ENCODE measurements at regions not wholly inside any gene's neighbourhood (a gene's known extent, or its start where the extent isn't known, plus 50 kb on each side); places are given as distances from the start of the nearest gene placed in this dataset.

DNA sequence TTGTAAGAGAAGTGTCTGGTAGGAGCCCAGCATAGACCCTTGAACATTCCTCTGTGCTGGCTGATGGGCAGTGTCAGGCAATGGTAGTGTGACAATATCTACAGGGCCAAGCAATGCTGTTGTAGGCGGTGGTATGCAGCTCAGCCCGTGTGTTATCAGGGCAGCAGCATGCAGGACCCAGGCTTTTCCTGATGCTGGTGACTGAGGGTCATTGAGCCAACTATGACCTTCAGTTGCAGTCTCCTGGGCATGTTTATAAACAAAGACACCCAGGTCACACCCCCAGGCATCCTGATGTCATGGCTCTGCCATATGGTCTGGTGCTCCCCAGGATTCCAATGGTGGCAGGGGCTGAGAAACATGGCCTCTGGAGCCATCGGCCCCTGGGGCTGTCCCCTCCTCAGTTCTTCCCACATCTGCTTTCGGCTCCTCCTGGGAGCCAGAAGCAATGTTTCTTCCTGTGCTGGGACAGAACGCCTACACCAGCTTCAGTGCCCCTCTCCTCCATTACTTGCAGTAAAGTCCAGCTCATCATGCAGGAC, 518.0 kb upstream of the HS6ST1 start:
- no peak for DNase-seq

DNA sequence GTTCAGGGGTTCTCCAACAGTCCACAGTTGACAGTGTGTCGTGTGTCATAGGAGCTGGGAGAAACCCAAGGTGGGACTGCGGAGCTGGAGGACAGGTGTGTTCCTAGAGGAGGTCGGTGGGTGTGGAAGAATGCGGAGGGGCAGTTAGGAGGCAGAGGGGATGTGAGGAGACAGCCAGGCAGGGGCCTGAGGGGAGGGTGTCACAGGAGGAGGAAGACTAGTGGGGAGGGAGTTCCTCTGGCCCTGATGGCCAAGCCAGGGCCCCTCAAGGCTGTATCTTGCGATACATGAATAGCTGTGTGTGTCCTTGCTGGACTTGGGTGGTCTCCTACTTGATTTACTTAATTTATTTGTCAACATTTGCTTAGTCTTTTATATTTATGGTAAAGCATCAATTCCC, 519.6 kb upstream of the HS6ST1 start:
- DNase-seq, result no peak

DNA sequence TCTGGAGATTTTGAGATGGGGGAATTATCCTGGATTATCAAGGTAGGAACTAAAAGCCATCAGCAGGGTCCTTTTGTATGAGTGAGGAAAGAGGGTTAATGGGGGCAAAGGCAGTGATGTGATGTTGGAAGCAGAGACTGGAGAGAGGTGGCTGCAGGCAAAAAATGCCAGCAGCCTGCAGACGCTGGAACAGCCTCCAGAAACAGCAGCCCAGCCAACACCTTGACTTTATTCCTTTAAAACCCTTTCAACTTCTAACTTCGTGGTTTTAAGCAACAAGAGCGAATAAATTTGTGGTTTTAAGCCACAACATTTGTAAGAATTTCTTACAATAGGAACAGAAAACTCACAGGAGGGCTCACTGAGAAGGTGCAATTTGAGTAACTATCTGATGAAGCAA, 523.1 kb upstream of the HS6ST1 start:
- no peak for DNase-seq

DNA sequence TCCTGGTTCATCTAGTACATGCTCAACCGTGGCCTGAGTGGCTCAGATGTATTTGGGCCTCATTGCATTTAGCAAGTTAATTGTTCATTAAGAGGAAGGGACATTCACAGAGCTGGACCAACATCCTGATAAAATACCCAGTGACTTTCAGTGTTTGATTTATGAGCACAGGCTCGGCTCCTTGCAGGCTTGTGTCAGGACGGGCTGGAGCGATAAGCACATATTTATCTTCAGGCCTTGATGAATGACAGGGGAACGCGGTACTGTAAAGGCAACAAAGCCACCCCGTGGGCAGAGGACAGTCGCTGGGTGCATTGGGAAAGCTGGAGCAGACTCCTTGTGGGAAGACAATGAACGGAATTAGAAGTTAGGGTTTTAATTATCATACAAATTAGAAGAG, 548.6 kb upstream of the HS6ST1 start:
- no peak for DNase-seq

DNA sequence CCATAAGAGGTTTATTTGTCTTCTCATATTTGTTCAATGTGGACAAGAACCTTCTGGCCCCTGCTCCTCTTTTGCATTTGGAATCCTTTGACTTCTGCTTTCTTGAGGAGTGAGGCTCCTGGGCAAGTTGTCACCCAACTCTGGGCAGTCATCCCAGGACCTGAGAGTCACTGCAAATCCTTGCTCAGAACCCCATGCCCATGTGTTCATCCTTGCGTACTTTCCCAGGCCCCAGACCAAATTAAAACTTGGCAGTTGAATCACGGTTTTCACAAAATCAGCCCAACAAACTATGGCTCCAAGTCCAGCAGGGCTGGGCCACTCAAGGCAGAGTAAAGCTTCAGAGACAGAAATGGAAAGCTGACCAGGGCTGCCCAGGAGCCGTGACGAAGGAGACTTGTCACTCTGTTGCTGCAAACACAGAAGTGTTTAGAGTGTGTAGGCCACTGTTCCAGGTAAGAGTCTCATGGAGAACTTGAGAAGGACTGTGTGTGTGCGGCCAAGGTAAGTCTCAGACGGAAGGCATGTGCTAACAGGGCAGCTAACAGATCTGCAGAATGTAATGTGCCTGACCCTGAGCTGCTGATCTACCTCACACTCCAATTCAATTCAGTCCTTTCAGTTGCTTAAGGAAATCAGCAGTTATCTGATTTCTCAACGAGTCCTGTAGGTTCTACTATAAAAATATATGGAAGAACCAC, 549.4 kb upstream of the HS6ST1 start:
- no peak for DNase-seq

DNA sequence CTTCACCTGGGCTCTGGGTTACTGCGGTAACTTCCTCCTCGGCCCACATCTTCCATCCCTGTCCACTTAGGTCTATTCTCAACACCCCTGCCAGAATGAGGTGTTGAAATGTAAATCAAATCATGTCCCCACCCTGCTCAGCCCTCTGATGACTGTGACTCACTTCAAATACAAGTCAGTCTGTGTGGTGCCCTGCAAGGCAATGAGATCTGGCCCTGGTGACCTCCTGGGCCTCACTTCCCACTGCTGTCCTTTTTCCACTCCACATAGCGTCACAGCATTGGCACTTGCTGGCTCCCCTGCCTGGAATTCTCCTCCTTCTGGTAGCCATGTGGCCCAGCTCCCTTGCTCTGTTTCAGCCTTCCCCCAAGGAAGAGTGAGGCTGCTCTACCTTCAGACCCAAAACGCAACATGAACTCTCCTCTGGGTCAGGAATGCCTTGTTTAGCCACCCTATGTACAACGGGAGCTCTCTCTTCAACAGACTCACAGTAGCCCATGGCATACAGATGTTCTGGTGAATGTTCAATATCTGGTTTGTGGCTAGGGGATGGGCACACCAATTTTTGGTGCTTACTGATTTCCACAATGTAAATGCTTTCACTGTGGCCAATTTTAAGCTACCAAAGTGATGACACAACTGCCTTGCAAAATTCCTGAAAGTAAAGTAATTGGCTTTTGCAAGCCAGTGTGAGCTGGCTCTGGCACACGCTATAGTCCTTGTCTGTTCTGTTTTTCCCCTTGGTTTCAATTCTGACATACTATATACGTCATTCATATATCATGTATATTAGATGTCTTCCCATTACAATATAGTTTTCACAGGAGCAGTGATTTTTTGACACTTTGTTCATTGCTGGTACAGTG, 550.3 kb upstream of the HS6ST1 start:
- no peak for DNase-seq

DNA sequence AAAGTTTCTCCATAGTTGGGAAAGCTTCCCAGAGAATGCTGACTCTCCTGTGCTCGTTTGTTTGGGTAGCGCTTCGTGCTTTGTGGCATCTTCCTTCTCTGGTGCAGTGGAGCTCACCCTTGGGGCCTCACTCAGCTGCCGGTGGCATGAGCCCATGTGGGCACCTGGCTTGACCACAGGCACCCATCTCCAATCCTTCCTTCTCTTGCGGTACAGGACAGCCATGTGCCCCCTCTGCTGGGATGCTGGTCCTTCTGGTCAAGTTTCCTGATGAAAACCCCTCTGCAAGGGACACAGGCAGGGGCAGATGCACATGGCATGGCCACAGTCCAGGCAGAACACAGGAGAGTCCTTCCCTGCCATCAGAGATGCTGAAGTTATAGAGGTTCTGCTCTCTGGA, 555.9 kb upstream of the HS6ST1 start:
- DNase-seq, result no peak

DNA sequence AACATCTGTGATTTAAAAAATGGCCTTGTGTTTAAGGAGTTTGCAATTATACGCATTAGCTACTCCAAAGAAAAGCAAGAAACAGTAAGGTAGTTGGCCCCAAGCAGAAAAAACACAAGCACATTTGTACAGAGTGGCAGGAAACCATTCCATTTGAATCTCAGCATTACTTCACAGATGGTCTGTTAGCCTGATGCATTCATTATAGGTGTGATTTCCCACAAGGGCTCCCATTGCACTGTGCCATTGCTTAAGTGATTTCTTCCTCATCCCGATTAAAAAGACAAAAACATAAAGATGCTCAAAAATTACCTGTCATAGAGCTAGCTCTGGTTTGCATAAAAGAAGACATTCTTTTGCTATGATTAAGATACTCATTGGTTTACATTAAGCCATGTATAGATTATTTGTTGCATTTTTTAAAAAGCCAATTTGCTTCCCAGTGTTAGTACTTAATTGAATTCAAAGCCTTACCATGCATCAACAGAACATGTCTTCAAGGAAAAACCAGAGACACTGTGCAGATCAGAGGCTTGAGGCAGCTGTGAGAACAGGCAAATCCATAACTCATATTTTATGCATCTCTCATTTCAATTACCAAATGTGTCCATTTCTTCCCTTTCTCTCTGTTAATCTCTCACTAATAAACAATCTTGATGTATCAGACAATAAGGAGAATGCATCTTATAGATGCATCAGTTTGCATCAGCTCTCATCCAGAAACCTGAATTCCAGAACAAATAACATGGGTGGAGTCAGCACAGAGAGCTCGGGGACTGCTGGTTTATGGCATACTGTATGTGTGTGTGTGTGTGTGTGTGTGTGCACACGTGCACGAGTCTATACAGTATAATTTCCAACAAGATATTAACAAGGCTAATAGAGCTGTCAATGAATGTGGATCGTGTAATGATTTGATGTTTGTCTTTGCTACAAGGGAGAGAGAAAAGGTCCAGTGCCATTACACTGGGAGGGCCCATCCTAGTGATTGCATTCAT, 558.6 kb upstream of the HS6ST1 start:
- DNase-seq, result no peak

DNA sequence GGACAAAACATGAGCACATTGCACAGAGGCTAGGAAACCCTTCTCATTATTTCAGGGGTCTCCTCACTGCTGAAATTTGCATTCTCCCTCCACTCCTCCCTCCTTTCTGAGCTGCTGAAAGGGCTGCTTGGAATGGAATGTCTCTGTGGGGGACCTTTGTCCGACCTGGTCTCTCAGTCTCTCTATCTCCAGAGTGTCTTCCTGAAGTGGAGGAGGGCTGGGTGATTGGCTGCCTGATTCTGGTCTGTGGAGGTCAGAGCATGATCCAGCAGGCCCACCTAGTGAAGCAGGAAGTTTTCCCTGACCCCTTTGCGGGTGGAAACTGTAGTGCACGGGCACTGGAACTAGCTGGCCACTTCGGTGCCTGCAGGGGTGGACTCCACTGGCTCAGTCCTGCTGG, 560.5 kb upstream of the HS6ST1 start:
- DNase-seq, result no peak

DNA sequence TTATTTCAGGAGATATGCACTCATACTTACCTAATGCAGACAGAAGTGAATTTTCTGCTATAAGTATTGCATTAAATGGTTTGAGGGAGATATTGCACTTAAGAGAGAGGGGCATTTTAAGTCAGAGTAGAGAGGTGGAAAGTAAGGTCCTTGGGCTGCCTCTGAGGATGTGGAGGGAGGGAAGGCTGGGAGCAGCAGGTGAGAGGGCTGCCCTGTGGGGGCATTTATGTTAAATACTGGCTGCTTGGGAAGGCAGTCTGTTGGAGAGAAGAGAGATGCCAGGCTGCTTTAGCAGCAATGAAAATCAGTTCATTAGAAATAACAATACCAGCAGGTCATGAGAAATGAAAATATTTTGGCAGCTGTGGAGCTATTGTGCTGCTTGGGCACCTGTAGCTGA, 576.2 kb upstream of the HS6ST1 start:
- DNase-seq, result no peak

DNA sequence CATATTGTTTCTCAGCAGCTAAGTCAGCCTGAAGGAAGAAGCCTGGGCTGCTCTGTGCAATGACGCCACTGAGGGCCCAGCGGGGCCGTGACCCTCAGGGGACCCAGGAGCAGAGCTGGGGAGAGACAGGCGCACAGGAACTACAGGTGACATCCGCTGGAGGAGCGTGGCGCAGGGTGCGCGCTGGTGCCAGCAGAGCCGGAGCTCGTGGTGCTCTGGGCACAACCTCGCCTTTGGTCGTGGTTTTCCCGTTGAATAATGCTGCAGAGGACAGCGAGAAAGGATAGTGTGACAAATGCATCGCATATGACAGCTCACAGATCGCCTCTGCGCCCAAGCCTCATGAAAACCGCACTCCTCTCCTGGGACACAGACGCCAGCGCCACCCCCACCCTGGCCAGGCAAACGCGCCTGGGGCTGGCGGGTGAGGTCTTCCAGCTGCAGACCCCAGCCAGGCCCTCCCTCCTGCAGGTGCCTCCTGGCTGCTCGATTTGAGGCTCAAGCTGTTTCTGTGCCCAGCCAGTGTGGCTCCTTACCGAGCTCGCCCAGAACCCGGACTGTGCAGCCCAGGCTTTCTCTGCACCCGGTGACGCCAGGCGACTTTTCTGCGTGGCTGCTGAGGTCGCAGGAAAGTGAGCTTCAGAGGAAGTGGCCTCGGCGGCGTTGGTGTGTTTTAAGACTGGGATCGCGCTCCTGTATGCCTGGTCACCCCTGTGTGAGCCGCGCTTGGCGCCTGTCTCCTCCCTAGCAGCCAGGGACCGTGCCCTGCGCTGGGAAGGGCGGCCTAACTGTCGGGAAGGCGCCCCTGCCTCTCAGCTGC, 583.1 kb upstream of the HS6ST1 start:
- no peak for DNase-seq

DNA sequence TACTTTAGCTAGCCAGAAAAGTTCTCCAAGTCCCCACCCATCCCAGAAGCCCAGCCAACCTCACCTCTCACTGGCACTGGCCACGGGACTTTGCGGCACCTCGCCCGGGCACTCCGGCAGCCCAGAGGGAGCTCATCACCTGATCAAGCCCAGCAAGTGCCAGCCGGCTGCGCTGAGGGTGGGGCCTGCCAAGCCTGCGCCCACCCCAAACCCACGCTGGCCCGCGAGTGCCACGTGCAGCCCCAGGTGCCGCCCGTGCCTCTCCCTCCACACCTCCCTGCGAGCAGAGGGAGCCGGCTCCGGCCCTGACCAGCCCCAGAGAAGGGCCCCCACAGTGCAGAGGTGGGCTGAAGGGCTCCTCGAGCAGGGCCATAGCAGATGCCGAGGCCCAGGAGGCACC, 585.0 kb upstream of the HS6ST1 start:
- no peak for DNase-seq

DNA sequence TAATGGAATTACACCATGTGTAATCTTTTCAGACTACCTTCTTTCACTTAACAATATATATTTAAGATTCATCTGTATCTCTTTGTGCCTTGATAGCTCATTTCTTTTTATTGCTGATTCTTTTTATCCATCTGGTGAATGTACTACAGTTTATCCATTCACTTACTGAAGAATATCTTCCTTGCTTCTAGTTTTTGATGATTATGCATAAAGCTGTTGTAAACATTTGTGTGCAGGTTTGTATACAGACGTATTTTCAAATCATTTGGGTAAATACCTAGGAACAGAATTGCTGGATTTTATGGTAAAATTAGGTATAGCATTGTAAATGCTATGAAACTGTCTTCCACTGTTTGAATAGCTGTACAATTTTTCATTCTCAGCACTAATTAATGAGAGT, 592.6 kb upstream of the HS6ST1 start:
- DNase-seq, result no peak

DNA sequence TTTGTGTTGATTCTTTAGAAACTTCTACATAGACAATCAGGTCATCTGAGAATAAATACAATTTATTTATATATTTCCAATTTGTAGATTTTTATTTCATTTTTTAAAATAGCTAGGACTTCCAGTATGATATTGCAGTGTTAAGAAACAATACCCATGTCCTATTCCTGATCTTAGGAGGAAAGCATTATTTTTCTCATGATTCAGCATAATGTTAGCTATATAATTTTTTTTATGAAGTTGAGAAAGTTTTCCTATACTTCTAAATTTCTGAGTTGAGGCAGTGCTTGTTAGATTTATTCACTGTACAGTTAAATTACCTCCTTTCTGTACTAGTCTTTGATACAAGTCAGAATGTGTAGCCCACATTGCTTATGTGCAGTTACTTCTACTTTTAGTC, 595.7 kb upstream of the HS6ST1 start:
- no peak for DNase-seq

DNA sequence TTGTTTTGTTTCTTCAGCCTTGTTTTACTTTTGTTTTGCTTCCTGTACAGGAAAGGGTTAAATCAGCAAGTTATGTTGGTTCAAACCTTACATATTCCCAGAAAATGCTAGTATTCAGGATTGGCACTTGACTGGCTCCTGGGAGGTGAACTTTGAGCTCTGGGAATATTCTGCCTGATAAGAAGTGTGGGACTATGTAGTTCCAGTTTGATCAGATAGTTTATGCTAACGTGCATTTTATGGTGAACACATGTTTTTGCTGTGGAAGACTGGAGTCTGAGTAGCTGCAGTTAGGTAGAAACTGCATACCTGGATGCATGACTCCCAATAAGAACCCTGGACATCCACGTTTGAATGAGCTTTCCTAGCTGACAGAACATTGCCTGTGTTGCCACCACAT, 603.1 kb upstream of the HS6ST1 start:
- no peak for DNase-seq

DNA sequence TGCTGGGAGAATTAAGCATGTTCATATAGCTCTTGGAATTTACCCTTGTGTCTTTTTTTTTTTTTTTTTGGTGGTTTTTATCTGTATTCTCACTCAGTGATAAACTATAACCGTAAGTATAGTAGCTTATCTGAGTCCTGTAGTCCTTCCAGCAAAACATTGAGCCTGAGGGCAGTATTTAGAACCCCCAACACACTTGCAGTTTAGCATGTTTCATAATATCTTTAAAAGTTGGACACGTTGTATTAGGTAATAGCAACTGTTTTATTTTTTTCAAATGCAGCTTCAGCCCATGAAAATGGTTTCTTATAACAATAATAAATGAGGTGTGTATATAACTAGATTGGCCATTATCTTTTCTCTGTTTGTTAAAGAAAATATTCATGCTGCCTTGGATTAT, 603.5 kb upstream of the HS6ST1 start:
- DNase-seq, result no peak

DNA sequence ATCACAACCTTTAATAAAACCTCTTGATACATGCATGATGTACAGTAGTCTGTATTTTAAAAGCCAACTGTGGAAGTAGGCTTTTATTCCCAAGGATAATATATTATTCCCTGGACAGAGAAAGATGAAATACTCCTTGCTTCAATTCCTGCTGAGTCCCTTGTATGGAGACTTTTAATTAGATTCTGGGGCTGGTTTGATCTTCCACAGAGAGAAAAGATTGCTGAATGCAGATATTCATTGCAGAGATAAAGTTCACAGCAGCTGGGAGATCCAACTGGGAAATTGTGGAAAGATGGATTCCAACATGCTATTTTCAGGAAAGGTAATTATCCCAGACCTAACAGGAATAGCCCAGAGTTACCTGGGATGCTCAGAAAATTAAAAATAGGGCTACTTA, 607.0 kb upstream of the HS6ST1 start:
- no peak for DNase-seq

DNA sequence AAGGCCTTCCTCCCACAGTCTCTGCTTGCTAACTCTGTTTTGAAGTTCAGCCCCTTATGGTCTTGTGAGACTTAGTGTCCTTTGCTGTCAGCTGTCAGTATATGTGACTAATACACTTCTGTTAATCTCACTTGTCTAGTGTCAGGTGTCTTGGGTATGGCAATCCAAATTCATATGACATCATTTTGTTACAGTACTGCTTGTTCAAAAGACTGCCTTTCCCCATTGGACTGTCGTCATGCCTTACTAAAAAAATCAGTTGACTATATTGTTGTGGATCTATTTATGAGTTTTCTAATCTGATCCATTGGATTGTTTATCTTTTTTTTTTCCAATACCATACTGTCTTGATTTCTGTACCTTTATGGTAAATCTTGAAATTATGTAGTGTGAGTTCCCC, 611.4 kb upstream of the HS6ST1 start:
- DNase-seq, result no peak

DNA sequence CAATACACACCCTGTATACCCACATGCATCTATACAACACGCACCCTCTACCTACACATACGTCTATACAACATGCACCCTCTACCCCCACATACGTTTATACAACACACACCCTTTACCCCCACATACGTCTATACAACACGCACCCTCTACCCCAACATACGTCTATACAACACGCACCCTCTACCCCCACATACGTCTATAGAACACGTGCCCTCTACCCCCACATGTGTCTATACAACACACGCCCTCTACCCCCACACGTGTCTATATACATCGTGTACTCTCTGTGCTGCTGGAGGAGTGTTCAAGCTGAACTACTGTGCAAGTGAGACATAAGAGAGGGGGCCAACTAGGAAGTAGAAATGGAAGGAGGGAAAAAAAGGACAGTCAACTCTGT, 621.7 kb upstream of the HS6ST1 start:
- no peak for DNase-seq

DNA sequence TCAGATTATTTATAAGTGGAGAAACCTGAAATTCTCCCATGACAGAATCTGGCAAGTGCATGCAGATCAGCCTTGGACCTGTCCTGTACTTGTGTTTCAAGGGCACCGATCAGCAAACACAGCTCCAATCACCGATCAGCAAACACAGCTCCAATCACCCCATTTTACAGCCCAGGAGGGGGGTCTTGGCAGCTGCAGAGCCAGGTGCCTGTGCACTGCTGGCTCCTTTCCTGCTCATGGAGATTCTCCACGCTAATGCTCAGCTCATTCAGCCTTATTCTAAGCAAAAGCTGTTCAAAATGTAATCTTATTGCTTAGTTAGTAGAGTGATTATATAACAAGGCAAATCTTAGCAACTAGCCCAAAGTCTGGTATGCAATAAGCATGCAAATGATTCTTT, 623.1 kb upstream of the HS6ST1 start:
- DNase-seq, result no peak

DNA sequence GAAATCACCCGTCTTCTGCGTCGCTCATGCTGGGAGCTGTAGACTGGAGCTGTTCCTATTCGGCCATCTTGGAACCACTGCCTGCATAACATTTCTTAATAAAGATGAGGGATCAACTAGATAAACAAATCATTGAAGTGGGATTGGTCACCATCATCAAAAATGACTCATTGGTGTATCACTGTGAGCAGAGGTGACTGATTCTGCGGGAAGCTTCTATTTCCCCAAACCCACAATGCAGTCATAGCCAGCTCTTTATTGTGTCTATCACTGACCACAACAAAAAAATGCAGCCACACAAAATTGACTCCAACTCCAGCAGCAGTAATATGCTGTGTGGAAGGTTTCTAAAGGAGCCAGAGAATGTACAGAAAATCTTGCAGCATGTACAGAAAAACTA, 630.7 kb upstream of the HS6ST1 start:
- DNase-seq, result no peak

DNA sequence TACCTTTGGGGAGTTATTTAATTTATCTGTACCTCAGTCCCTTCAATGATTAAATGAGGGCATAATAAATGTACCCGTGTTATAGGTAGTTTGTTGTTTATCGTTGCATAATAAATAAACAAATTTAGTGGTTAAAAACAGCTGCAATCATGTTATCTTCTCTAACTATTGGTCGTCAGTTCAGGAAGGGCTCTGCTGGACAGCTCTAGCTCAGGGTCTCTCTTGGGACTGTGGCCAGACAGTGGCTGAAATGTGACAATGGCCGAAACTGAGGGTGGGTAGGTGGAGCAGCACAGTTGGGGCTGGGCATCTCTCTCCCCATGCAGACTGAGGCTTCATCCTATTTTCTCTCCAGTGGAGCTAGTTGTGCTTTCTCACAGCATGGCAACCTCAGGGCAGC, 632.1 kb upstream of the HS6ST1 start:
- DNase-seq, result no peak

Data from CD4-positive, alpha-beta T cell treated with Interferon gamma for 1 hour (primary cell).